ENCODE measurements at regions not wholly inside any gene's neighbourhood (a gene's known extent, or its start where the extent isn't known, plus 50 kb on each side); places are given as distances from the start of the nearest gene placed in this dataset.

GRCh38 chr1:30286241-30286987 lies 437.0 kb downstream of the MATN1 start:
- Histone ChIP-seq H3K9ac (ENCODE audit: low read length) (no peak overlapping the region), H3K36me3 (ENCODE audit: control insufficient read depth, insufficient read depth, low read length) (no peaks in the 10 kb centered on the region), H3K27me3 (ENCODE audit: control insufficient read depth, insufficient read depth, low read length) (peaks cover 2% of the 10 kb centered on the region), H3K4me1 (ENCODE audit: control insufficient read depth, insufficient read depth, low read length) (no peaks in the 10 kb centered on the region), H3K27ac (ENCODE audit: low read depth, low read length) (no peak overlapping the region), H3K4me3 (ENCODE audit: low read length) (no peak overlapping the region)

GRCh38 chr1:30285501-30285932 lies 437.9 kb downstream of the MATN1 start:
- H3K4me3 ChIP-seq (ENCODE audit: low read length): no peak overlapping the region
- peaks cover 2% of the 10 kb centered on the region for H3K27me3 ChIP-seq (ENCODE audit: control insufficient read depth, insufficient read depth, low read length)
- H3K27ac ChIP-seq (ENCODE audit: low read depth, low read length): no peak overlapping the region
- H3K4me1 ChIP-seq (ENCODE audit: control insufficient read depth, insufficient read depth, low read length): no peaks in the 10 kb centered on the region
- H3K36me3 ChIP-seq (ENCODE audit: control insufficient read depth, insufficient read depth, low read length): no peaks in the 10 kb centered on the region
- H3K9ac ChIP-seq (ENCODE audit: low read length): no peak overlapping the region

GRCh38 chr1:30284728-30285475 lies 438.5 kb downstream of the MATN1 start:
- no peaks in the 10 kb centered on the region for H3K36me3 ChIP-seq (ENCODE audit: control insufficient read depth, insufficient read depth, low read length)
- H3K9ac ChIP-seq (ENCODE audit: low read length): no peak overlapping the region
- H3K27me3 ChIP-seq (ENCODE audit: control insufficient read depth, insufficient read depth, low read length): peaks cover 2% of the 10 kb centered on the region
- H3K27ac ChIP-seq (ENCODE audit: low read depth, low read length): no peak overlapping the region
- H3K4me3 ChIP-seq (ENCODE audit: low read length): no peak overlapping the region
- no peaks in the 10 kb centered on the region for H3K4me1 ChIP-seq (ENCODE audit: control insufficient read depth, insufficient read depth, low read length)

GRCh38 chr1:30284226-30284625 lies 439.2 kb downstream of the MATN1 start:
- Histone ChIP-seq H3K4me3 (ENCODE audit: low read length) (no peak overlapping the region), H3K27me3 (ENCODE audit: control insufficient read depth, insufficient read depth, low read length) (peaks cover under 1% of the 10 kb centered on the region), H3K9ac (ENCODE audit: low read length) (no peak overlapping the region), H3K4me1 (ENCODE audit: control insufficient read depth, insufficient read depth, low read length) (no peaks in the 10 kb centered on the region), H3K36me3 (ENCODE audit: control insufficient read depth, insufficient read depth, low read length) (no peaks in the 10 kb centered on the region), H3K27ac (ENCODE audit: low read depth, low read length) (no peak overlapping the region)

- Histone ChIP-seq H3K27me3 (ENCODE audit: control insufficient read depth, insufficient read depth, low read length) (no peaks in the 10 kb centered on the region), H3K4me3 (ENCODE audit: low read length) (no peak overlapping the region), H3K27ac (ENCODE audit: low read depth, low read length) (no peak overlapping the region), H3K9ac (ENCODE audit: low read length) (no peak overlapping the region), H3K4me1 (ENCODE audit: control insufficient read depth, insufficient read depth, low read length) (no peaks in the 10 kb centered on the region), H3K36me3 (ENCODE audit: control insufficient read depth, insufficient read depth, low read length) (no peaks in the 10 kb centered on the region)
These were observed 440.0 kb downstream of the MATN1 start for GRCh38 chr1:30283199-30283962.

GRCh38 chr1:30280572-30280971 lies 442.8 kb downstream of the MATN1 start:
- Histone ChIP-seq H3K27ac (ENCODE audit: low read depth, low read length) (no peak overlapping the region), H3K9ac (ENCODE audit: low read length) (no peak overlapping the region), H3K4me1 (ENCODE audit: control insufficient read depth, insufficient read depth, low read length) (no peaks in the 10 kb centered on the region), H3K36me3 (ENCODE audit: control insufficient read depth, insufficient read depth, low read length) (no peaks in the 10 kb centered on the region), H3K27me3 (ENCODE audit: control insufficient read depth, insufficient read depth, low read length) (peaks cover 4% of the 10 kb centered on the region), H3K4me3 (ENCODE audit: low read length) (no peak overlapping the region)

GRCh38 chr1:30277911-30278310 lies 445.5 kb downstream of the MATN1 start:
- no peaks in the 10 kb centered on the region for H3K36me3 ChIP-seq (ENCODE audit: control insufficient read depth, insufficient read depth, low read length)
- no peak overlapping the region for H3K9ac ChIP-seq (ENCODE audit: low read length)
- peaks cover 4% of the 10 kb centered on the region for H3K27me3 ChIP-seq (ENCODE audit: control insufficient read depth, insufficient read depth, low read length)
- no peak overlapping the region for H3K27ac ChIP-seq (ENCODE audit: low read depth, low read length)
- H3K4me3 ChIP-seq (ENCODE audit: low read length): no peak overlapping the region
- H3K4me1 ChIP-seq (ENCODE audit: control insufficient read depth, insufficient read depth, low read length): no peaks in the 10 kb centered on the region

GRCh38 chr1:30277415-30277814 lies 446.0 kb downstream of the MATN1 start:
- H3K4me3 ChIP-seq (ENCODE audit: low read length): no peak overlapping the region
- H3K4me1 ChIP-seq (ENCODE audit: control insufficient read depth, insufficient read depth, low read length): no peaks in the 10 kb centered on the region
- no peak overlapping the region for H3K9ac ChIP-seq (ENCODE audit: low read length)
- no peak overlapping the region for H3K27ac ChIP-seq (ENCODE audit: low read depth, low read length)
- no peaks in the 10 kb centered on the region for H3K36me3 ChIP-seq (ENCODE audit: control insufficient read depth, insufficient read depth, low read length)
- peaks cover 4% of the 10 kb centered on the region for H3K27me3 ChIP-seq (ENCODE audit: control insufficient read depth, insufficient read depth, low read length)

GRCh38 chr1:30275926-30276764 lies 447.2 kb downstream of the MATN1 start:
- H3K4me3 ChIP-seq (ENCODE audit: low read length): no peak overlapping the region
- H3K27me3 ChIP-seq (ENCODE audit: control insufficient read depth, insufficient read depth, low read length): peaks cover 4% of the 10 kb centered on the region
- no peaks in the 10 kb centered on the region for H3K36me3 ChIP-seq (ENCODE audit: control insufficient read depth, insufficient read depth, low read length)
- no peak overlapping the region for H3K9ac ChIP-seq (ENCODE audit: low read length)
- H3K27ac ChIP-seq (ENCODE audit: low read depth, low read length): no peak overlapping the region
- H3K4me1 ChIP-seq (ENCODE audit: control insufficient read depth, insufficient read depth, low read length): no peaks in the 10 kb centered on the region

- no peak overlapping the region for H3K9ac ChIP-seq (ENCODE audit: low read length)
- H3K4me1 ChIP-seq (ENCODE audit: control insufficient read depth, insufficient read depth, low read length): no peaks in the 10 kb centered on the region
- H3K27ac ChIP-seq (ENCODE audit: low read depth, low read length): no peak overlapping the region
- no peak overlapping the region for H3K4me3 ChIP-seq (ENCODE audit: low read length)
- peaks cover 4% of the 10 kb centered on the region for H3K27me3 ChIP-seq (ENCODE audit: control insufficient read depth, insufficient read depth, low read length)
- H3K36me3 ChIP-seq (ENCODE audit: control insufficient read depth, insufficient read depth, low read length): no peaks in the 10 kb centered on the region
These were observed 448.3 kb downstream of the MATN1 start for GRCh38 chr1:30274976-30275621.

- peaks cover 7% of the 10 kb centered on the region for H3K27me3 ChIP-seq (ENCODE audit: control insufficient read depth, insufficient read depth, low read length)
- H3K36me3 ChIP-seq (ENCODE audit: control insufficient read depth, insufficient read depth, low read length): no peaks in the 10 kb centered on the region
- no peak overlapping the region for H3K27ac ChIP-seq (ENCODE audit: low read depth, low read length)
- no peak overlapping the region for H3K4me3 ChIP-seq (ENCODE audit: low read length)
- no peaks in the 10 kb centered on the region for H3K4me1 ChIP-seq (ENCODE audit: control insufficient read depth, insufficient read depth, low read length)
- H3K9ac ChIP-seq (ENCODE audit: low read length): no peak overlapping the region
These were observed 449.0 kb downstream of the MATN1 start for GRCh38 chr1:30274173-30274970.
